Ectodermal cell (in vitro differentiated cells): ENCODE measurements at regions not wholly inside any gene's neighbourhood (a gene's known extent, or its start where the extent isn't known, plus 50 kb on each side); places are given as distances from the start of the nearest gene placed in this dataset.

Source experiments
- H3K27ac ChIP-seq: 2 replicates; pipeline ENCODE4 v1.7.0; 2013; ENCODE audit warnings: mild to moderate bottlenecking, low read depth, low read length; ENCODE audit not compliant: insufficient read depth, poor library complexity, severe bottlenecking
- H3K27me3 ChIP-seq: 2 replicates; pipeline ENCODE4 v1.7.0; 2013; ENCODE audit warnings: mild to moderate bottlenecking, low read length; ENCODE audit not compliant: insufficient read depth, control insufficient read depth, poor library complexity, severe bottlenecking
- H3K36me3 ChIP-seq: one replicate; pipeline ENCODE4 v1.7.0; 2013; ENCODE audit warnings: low read length; ENCODE audit not compliant: control insufficient read depth, insufficient read depth
- H3K4me1 ChIP-seq: one replicate; pipeline ENCODE4 v1.7.0; 2013; ENCODE audit warnings: low read length; ENCODE audit not compliant: control insufficient read depth, insufficient read depth
- H3K4me3 ChIP-seq: 2 replicates; pipeline ENCODE4 v1.7.0; 2013; ENCODE audit warnings: low read depth, low read length, control low read depth; ENCODE audit not compliant: insufficient read depth
- H3K9me3 ChIP-seq: 2 replicates; pipeline ENCODE4 v1.7.0; 2013; ENCODE audit warnings: mild to moderate bottlenecking, low read length, moderate library complexity; ENCODE audit not compliant: control insufficient read depth
- WGBS, 2 experiments: methylation state at CpG; one replicate each; pipeline ENCODE4 v1.1.7; 2013; ENCODE audit warnings: missing lambda C conversion rate in 2 of 2; 5-methylcytosine and 5-hydroxymethylcytosine counted together

DNA sequence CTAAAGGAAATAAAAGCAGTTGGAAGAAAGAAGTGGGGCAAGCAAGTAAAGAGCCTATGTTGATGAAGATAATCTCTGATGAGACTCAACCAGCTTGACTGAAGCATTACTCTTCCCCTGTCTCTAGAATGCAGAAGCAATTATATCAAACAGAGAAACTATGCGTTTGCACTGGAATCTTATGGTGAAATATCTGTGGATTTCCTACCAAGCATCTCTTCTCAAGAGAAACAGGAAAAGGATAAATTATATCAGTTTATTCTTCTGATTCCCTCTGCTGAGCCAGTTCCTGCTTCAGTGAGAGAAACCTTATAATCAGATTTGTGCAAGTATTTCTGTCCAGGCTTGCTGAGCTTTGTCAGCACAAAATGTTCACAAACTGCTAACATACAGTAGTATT is 316.7 kb upstream of the SLC7A11 start:
- Histone ChIP-seq H3K9me3 (no peaks in the 10 kb centered on the region), H3K27ac (no peak overlapping the region), H3K27me3 (no peaks in the 10 kb centered on the region), H3K4me1 (peaks cover 16% of the 10 kb centered on the region), H3K36me3 (no peaks in the 10 kb centered on the region), H3K4me3 (no peak overlapping the region)
- WGBS, 2 experiments, result 100% methylated on average over 1 of the region's 1 CpG; no CpG with 5 or more reads in 1 of the 2 experiments

DNA sequence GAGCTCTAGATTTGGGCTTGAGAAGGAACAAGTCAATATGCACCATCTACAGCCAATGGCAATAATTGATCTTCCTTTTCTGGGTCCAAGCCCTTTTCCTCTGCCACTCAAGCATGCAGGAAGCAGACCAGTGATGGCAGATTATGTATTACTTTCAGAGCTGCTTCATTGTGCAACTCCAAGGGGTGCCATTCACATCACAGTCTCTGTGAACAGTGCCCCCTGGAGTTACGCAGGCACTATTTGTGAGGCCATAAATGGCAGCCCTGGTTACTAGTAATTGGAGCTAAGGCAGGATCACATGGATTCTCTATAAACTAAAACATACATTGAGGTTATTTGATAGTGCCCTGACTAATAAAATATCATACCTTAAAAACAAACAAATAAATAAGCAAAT is 313.4 kb upstream of the SLC7A11 start:
- Histone ChIP-seq H3K4me3 (no peak overlapping the region), H3K36me3 (no peaks in the 10 kb centered on the region), H3K27me3 (no peaks in the 10 kb centered on the region), H3K27ac (no peak overlapping the region), H3K4me1 (peaks cover 16% of the 10 kb centered on the region), H3K9me3 (no peaks in the 10 kb centered on the region)
- WGBS, 2 experiments, result 77 to 79% methylated on average over 1 of the region's 1 CpG

DNA sequence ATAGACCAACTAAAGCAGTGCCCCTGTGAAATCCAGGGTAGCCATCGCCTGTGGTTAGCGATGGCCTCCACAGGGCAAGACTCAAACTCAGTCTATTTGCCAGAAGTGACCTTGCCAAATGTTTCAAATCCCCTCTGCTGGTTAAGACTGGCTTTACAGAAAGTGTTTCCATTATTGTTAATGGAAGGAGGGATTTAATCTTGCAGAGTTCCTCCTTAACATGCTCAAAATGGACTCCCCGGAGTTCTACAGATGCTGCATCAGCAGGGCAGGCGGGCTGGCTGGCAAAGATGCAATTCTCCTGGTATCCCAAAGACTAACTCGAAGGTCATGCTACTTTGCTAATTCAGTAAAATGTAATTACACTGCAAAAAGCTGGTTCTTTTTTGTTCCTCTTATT is 313.0 kb upstream of the SLC7A11 start:
- Histone ChIP-seq H3K4me1 (peaks cover 16% of the 10 kb centered on the region), H3K27ac (no peak overlapping the region), H3K27me3 (no peaks in the 10 kb centered on the region), H3K4me3 (no peak overlapping the region), H3K36me3 (no peaks in the 10 kb centered on the region), H3K9me3 (no peaks in the 10 kb centered on the region)
- WGBS, 2 experiments, result 89 to 92% methylated on average over 5 of the region's 5 CpGs

DNA sequence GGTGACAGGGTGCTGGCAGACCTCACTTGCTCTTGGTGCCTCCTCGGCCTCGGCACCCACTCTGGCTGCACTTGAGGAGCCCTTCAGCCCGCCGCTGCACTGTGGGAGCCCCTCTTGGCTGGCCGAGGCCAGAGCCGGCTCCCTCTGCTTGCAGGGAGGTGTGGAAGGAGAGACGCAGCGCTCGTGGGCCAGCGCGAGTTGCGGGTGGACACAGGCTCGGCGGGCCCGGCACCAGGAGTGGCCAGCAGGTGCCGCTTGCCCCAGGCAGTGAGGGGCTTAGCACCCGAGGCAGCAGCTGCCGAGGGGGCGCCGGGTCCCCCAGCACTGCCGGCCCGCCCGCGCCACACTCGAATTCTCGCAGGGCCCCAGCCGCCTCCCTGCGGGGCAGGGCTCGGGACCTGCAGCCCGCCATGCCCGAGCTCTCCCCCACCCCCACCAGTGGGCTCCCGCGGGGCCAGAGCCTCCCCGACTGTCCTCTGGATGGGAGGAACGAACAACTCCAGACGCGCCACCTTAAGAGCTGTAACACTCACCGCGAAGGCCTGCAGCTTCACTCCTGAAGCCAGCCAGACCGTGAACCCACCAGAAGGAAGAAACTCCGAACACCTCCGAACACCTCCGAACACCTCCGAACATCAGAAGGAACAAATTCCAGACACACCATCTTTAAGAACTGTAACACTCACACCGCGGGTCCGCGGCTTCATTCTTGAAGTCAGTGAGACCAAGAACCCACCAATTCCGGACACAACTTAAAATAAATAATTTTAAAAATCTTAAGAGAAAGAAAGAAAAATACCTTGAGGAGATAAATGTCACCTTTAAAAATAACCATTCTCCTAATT is 311.1 kb upstream of the SLC7A11 start:
- no peaks in the 10 kb centered on the region for H3K27me3 ChIP-seq
- 94% methylated on average over 48 of the region's 49 CpGs for WGBS, 2 experiments

DNA sequence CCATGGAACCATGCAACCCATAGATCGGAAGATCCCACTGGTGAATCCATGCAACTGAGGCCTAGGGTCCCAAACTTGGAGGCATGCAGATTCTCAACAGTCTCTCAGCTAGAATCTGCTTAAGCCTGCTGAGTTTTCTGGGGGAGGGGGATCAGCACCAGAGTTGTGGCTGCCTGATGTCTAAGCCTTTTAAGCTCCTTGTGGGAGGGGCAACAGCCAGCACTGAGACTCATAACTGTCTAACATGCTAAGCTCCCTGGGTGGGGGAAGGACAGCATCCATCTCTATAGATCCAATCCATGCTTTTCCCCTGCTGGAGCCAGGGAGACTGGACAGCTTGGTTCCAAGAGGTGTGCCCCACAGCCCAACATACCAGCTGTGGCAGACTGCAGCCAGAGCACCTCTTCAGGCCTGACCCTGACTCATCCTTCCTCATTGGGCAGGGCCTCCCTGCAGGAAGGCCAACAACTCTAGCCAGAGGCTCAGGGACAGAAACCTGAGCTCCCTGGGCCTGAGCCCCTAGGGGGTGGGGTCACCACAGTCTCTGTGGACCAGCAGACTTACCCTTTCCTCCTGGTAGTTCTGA is 300.1 kb upstream of the SLC7A11 start:
- no peak overlapping the region for H3K27ac ChIP-seq
- no peaks in the 10 kb centered on the region for H3K36me3 ChIP-seq
- no peaks in the 10 kb centered on the region for H3K9me3 ChIP-seq
- no peaks in the 10 kb centered on the region for H3K4me1 ChIP-seq
- no peak overlapping the region for H3K4me3 ChIP-seq
- no peaks in the 10 kb centered on the region for H3K27me3 ChIP-seq
- WGBS, 2 experiments, result 92 to 100% methylated on average over 1 of the region's 1 CpG

More for the DNA sequence above, 311.1 kb upstream of the SLC7A11 start:
- Histone ChIP-seq H3K4me1 (peaks cover 16% of the 10 kb centered on the region), H3K27ac (no peak overlapping the region), H3K9me3 (no peaks in the 10 kb centered on the region), H3K4me3 (no peak overlapping the region), H3K36me3 (no peaks in the 10 kb centered on the region)

GRCh38 chr4:138540056-138540800 is 298.1 kb upstream of the SLC7A11 start:
- no peaks in the 10 kb centered on the region for H3K9me3 ChIP-seq
- H3K27me3 ChIP-seq, result no peaks in the 10 kb centered on the region
- no peak overlapping the region for H3K27ac ChIP-seq
- no peaks in the 10 kb centered on the region for H3K4me1 ChIP-seq
- no peak overlapping the region for H3K4me3 ChIP-seq
- 82 to 88% methylated on average over 3 to 4 of the region's 4 CpGs for WGBS, 2 experiments
- no peaks in the 10 kb centered on the region for H3K36me3 ChIP-seq

DNA sequence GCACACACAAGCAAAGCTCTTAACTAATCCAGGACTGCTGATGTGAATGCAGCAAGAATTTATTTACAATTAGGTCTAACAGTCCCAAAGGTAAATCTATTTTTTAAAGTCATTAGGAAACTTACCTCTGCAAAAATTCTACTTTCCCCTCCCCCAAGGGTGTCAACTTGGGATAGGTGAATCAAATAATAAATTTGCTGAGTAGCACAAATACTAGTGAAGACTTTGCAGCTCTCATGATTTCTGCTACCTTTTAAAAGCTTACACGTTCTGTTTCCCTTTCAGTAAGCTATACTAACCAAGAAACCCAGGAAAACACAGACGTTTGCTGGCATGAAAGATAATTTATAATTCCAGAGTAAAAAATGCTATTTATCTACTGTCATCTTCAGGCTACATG is 296.6 kb upstream of the SLC7A11 start:
- H3K9me3 ChIP-seq, result peaks cover 3% of the 10 kb centered on the region
- 90% methylated on average over 1 to 2 of the region's 2 CpGs for WGBS, 2 experiments
- no peak overlapping the region for H3K4me3 ChIP-seq
- H3K4me1 ChIP-seq, result no peaks in the 10 kb centered on the region
- no peaks in the 10 kb centered on the region for H3K36me3 ChIP-seq
- H3K27me3 ChIP-seq, result no peaks in the 10 kb centered on the region
- no peak overlapping the region for H3K27ac ChIP-seq

- no peaks in the 10 kb centered on the region for H3K36me3 ChIP-seq
- peaks cover 3% of the 10 kb centered on the region for H3K9me3 ChIP-seq
- H3K27ac ChIP-seq, result no peak overlapping the region
- 91 to 100% methylated on average over 3 of the region's 4 CpGs for WGBS, 2 experiments
- no peak overlapping the region for H3K4me3 ChIP-seq
- H3K4me1 ChIP-seq, result no peaks in the 10 kb centered on the region
- no peaks in the 10 kb centered on the region for H3K27me3 ChIP-seq
Observed at GRCh38 chr4:138537731-138538490, 295.8 kb upstream of the SLC7A11 start.

GRCh38 chr4:138535316-138535715 is 293.2 kb upstream of the SLC7A11 start:
- no peak overlapping the region for H3K27ac ChIP-seq
- no peaks in the 10 kb centered on the region for H3K36me3 ChIP-seq
- no peak overlapping the region for H3K4me3 ChIP-seq
- no peaks in the 10 kb centered on the region for H3K27me3 ChIP-seq
- 92 to 100% methylated on average over 1 of the region's 2 CpGs for WGBS, 2 experiments
- H3K4me1 ChIP-seq, result no peaks in the 10 kb centered on the region
- peaks cover 3% of the 10 kb centered on the region for H3K9me3 ChIP-seq
